ENCODE measurements at regions not wholly inside any gene's neighbourhood (a gene's known extent, or its start where the extent isn't known, plus 50 kb on each side); places are given as distances from the start of the nearest gene placed in this dataset.

DNA sequence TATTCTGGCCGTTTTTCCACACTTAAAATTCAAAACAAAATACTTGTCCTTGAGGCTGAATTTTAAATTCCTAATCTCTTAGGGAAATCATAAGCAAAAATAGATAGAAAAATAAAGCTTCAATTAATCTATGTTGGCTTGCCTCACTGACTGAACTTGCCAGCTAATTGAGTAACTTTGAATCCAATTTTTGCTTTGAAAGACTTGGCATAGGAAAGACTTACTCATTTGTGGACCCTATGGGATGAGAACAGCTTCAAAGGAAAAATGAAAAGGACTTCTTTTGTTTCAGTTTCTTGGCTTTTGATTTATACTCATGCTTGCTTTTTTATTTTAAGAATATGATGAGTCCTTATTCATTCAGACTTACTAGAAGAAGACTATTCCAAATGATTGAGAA, 370.7 kb upstream of the RARB start:
- TF ChIP-seq, protein P1, sequence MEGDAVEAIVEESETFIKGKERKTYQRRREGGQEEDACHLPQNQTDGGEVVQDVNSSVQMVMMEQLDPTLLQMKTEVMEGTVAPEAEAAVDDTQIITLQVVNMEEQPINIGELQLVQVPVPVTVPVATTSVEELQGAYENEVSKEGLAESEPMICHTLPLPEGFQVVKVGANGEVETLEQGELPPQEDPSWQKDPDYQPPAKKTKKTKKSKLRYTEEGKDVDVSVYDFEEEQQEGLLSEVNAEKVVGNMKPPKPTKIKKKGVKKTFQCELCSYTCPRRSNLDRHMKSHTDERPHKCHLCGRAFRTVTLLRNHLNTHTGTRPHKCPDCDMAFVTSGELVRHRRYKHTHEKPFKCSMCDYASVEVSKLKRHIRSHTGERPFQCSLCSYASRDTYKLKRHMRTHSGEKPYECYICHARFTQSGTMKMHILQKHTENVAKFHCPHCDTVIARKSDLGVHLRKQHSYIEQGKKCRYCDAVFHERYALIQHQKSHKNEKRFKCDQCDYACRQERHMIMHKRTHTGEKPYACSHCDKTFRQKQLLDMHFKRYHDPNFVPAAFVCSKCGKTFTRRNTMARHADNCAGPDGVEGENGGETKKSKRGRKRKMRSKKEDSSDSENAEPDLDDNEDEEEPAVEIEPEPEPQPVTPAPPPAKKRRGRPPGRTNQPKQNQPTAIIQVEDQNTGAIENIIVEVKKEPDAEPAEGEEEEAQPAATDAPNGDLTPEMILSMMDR (IDR thresholded peaks at IDR 0.05; ENCODE audit: borderline replicate concordance, insufficient read depth, low read depth, low read length), result no peak
- no peak overlapping the region for H3K4me3 ChIP-seq (ENCODE audit: low read depth, low read length)

DNA sequence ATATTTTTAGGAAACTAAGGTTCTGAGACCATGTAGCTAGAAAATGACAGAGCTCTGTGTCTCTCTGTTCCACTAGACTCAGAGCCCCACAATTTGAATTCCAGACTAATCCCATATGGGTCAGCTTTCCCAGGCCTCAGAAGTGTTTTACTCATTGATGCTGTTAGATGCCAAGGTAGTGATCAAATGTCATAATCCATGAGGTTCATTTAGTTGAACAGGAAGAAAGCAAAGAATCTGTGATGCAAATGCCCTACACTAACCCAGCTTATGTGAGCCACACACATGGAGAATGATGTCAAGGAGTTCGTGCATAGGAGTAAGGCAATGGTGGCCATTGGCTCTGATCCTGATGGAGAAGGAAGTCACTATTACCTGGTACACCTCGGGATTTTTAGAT, 363.4 kb upstream of the RARB start:
- H3K4me3 ChIP-seq (ENCODE audit: low read depth, low read length), result no peak overlapping the region
- TF ChIP-seq, protein P1 (IDR thresholded peaks at IDR 0.05; ENCODE audit: borderline replicate concordance, insufficient read depth, low read depth, low read length), result no peak

DNA sequence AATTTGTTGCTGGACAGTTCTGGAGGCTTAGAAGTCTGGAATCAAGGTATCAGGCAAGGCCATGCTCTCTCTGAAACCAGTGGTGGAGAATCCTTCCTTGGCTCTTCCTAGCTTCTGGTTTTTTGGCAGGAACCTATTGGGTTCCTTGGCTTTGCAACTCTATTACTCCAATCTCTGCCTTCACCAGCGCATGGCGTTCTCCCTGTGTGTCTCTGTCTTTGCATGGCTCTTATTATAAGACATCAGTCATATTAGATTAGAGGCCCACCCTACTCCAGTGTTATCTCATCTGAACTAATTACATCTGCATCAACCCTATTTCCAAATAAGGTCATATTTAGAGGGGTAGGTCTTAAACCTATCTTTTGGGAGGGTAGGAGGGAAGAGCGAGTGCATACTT, 358.1 kb upstream of the RARB start:
- TF ChIP-seq, protein P1 (IDR thresholded peaks at IDR 0.05; ENCODE audit: borderline replicate concordance, insufficient read depth, low read depth, low read length), result no peak
- no peak overlapping the region for H3K4me3 ChIP-seq (ENCODE audit: low read depth, low read length)

DNA sequence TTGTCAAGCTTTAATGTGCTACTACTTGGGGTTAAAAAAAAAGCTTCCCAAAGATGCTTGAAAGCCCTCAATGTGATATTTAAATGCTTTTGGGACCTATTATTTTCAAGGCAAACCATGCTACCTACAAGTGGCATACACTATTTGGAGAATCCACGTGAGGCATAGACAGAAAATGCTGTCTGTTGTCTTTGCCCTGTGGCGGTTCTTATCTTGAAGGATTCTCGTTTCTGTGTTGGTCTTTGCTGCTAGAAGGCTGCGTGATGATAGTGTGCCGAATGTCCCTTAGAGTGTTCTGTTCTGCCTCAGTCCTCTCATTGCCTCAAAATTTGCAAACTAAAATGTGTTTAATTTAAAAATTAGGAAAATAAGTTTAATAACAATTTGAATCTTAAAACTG, 356.2 kb upstream of the RARB start:
- TF ChIP-seq, protein P1 (IDR thresholded peaks at IDR 0.05; ENCODE audit: borderline replicate concordance, insufficient read depth, low read depth, low read length), result no peak
- no peak overlapping the region for H3K4me3 ChIP-seq (ENCODE audit: low read depth, low read length)

DNA sequence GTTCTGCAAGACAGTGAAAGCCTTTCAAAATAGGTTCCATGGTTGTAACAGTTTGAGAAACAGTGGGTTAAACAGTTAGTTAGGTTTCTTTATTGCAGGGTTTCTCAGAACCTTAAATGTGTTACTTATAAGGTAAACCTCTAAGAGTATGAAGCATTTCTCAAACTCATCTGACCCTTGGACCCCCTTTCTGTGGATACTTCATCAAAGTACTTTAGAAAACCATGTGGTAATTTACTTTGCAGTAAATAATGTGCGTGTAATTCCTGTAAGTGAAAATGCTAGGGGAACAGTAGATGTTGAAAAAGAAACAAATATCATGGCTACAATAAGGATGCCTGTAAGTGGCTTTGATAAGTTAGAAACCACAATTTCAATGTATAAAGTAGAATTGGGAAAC, 354.6 kb upstream of the RARB start:
- TF ChIP-seq, protein P1 (IDR thresholded peaks at IDR 0.05; ENCODE audit: borderline replicate concordance, insufficient read depth, low read depth, low read length), result no peak

DNA sequence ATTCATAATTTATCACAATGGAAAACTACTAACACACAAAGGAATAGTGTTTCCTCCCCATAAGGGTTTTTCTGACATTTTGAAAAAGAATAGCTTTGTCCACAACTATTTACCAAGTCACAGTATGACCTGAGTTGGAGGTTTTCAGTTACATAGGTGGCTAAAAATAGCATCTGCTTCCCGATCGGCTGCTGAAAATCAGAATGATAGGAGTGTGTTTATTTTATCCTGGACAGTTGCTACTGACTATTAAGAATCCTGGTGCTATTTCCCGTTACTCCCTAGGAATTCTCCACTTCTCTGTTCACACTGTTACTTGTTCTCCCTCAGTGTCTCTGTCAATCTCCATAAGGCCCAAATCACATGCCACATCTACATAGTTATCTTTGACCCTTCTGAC, 353.9 kb upstream of the RARB start:
- H3K4me3 ChIP-seq (ENCODE audit: low read depth, low read length), result no peak overlapping the region
- TF ChIP-seq, protein P1 (IDR thresholded peaks at IDR 0.05; ENCODE audit: borderline replicate concordance, insufficient read depth, low read depth, low read length), result no peak

More for the DNA sequence above, 354.6 kb upstream of the RARB start:
- H3K4me3 ChIP-seq (ENCODE audit: low read depth, low read length), result no peak overlapping the region

DNA sequence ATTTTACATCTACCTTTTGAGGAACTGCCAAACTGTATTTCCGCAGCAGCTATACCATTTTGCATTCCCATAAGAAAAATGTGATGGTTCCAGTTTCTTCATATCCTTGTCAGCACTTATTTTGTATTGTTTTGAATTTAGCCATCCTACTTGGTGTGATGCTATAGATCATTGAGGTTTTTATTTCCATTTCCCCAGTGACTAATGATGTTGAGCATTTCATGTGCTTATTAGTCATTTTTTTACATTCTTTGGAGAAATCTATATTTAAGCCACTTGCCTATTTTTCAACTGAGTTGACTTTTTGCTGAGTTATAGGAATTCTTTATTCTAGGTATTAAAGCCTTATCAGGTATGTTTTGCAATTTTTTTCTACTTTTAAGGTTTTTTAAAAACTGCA, 347.6 kb upstream of the RARB start:
- H3K4me3 ChIP-seq (ENCODE audit: low read depth, low read length), result no peak overlapping the region
- TF ChIP-seq, protein P1 (IDR thresholded peaks at IDR 0.05; ENCODE audit: borderline replicate concordance, insufficient read depth, low read depth, low read length), result no peak
